Activated CD8-positive, alpha-beta memory T cell treated with anti-CD3 and anti-CD28 coated beads for 1 hour (primary cell): ENCODE measurements at regions not wholly inside any gene's neighbourhood (a gene's known extent, or its start where the extent isn't known, plus 50 kb on each side); places are given as distances from the start of the nearest gene placed in this dataset.

Experiments
- DNase-seq, 2 donors: peaks; one replicate each; pipeline ENCODE4 v3.0.0-alpha.2; 2020; ENCODE audit warnings: low read depth in 1 of 2; ENCODE audit errors: extremely low read depth in 1 of 2

GRCh38 chr13:99617474-99618255, 116.4 kb downstream of the TM9SF2 start:
- no peak for DNase-seq

GRCh38 chr13:99614465-99614885, 113.2 kb downstream of the TM9SF2 start:
- DNase-seq = no peak
